HFFc6 (cell line): ENCODE measurements at regions not wholly inside any gene's neighbourhood (a gene's known extent, or its start where the extent isn't known, plus 50 kb on each side); places are given as distances from the start of the nearest gene placed in this dataset.
A peak's percentile ranks its signal among the peaks of the same experiment; 100 is the strongest.

Experiments
- DNase-seq: peaks from one replicate; pipeline ENCODE4 v3.0.0-alpha.2; 2018
- H3K27ac Mint-ChIP-seq: 2 replicates; pipeline ENCODE4 v1.8.0; 2020; ENCODE audit warnings: mild to moderate bottlenecking, mixed read lengths
- H3K27me3 Mint-ChIP-seq: 2 replicates; pipeline ENCODE4 v1.8.0; 2021; ENCODE audit warnings: mild to moderate bottlenecking, moderate library complexity, mixed read lengths; ENCODE audit not compliant: insufficient read depth
- H3K36me3 Mint-ChIP-seq: 2 replicates; pipeline ENCODE4 v1.8.0; 2021; ENCODE audit warnings: low read depth, mixed read lengths
- H3K4me1 Mint-ChIP-seq: 2 replicates; pipeline ENCODE4 v1.8.0; 2020; ENCODE audit warnings: low read depth, mixed read lengths
- H3K4me3 Mint-ChIP-seq: 2 replicates; pipeline ENCODE4 v1.8.0; 2020; ENCODE audit warnings: mild to moderate bottlenecking, moderate library complexity, mixed read lengths
- H3K9me3 Mint-ChIP-seq: 2 replicates; pipeline ENCODE4 v1.8.0; 2020; ENCODE audit warnings: mild to moderate bottlenecking, mixed read lengths
- TF ChIP-seq, protein P1 (sequence below): fragments of 200-600 bp; sonication (generic); IDR thresholded peaks from 2 replicates; pipeline ENCODE4 v1.5.0; 2021; ENCODE audit warnings: antibody characterized with exemption, mild to moderate bottlenecking

DNA sequence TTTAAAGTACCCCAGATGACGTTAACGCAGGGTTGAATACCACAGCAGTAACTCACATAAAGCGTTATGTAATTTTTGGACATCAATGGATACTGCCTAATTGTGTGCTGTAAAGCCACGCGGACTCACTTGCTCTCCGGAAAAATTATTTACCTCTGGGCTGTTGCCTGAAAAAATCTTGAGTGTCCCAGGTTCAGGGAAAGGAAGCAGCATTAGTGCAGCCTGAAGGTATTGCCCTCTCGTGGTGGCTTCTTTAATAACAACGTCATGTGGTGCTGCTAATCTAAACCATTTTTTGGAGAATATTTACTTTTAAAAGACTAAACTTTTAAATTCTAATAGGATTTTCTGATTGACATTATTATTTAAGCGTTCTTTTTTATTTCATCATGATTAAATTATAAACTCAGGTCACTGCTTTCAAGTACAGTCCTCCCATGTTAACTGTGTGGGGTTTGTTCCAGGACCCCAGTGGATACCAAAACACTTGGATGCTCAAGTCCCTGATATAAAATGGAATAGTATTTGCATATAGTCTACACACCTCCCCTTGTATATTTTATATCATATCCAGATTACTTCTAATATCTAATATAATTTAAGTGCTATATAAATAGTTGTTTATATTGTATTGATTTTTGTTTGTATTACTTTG, 384.8 kb downstream of the FAM133A start:
- no peak overlapping the region for H3K4me3 Mint-ChIP-seq
- H3K27ac Mint-ChIP-seq, result no peak overlapping the region
- H3K4me1 Mint-ChIP-seq, result no peaks in the 10 kb centered on the region
- no peak for DNase-seq
- H3K27me3 Mint-ChIP-seq, result peaks cover 2% of the 10 kb centered on the region; the same call in 1 of the 2 replicates
- no peaks in the 10 kb centered on the region; the same call in 1 of the 2 replicates for H3K36me3 Mint-ChIP-seq
- H3K9me3 Mint-ChIP-seq, result peaks cover 13% of the 10 kb centered on the region; the same call in 1 of the 2 replicates
- TF ChIP-seq, protein P1, sequence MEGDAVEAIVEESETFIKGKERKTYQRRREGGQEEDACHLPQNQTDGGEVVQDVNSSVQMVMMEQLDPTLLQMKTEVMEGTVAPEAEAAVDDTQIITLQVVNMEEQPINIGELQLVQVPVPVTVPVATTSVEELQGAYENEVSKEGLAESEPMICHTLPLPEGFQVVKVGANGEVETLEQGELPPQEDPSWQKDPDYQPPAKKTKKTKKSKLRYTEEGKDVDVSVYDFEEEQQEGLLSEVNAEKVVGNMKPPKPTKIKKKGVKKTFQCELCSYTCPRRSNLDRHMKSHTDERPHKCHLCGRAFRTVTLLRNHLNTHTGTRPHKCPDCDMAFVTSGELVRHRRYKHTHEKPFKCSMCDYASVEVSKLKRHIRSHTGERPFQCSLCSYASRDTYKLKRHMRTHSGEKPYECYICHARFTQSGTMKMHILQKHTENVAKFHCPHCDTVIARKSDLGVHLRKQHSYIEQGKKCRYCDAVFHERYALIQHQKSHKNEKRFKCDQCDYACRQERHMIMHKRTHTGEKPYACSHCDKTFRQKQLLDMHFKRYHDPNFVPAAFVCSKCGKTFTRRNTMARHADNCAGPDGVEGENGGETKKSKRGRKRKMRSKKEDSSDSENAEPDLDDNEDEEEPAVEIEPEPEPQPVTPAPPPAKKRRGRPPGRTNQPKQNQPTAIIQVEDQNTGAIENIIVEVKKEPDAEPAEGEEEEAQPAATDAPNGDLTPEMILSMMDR, result peak; percentile 54; the same call in 1 of the 2 replicates

DNA sequence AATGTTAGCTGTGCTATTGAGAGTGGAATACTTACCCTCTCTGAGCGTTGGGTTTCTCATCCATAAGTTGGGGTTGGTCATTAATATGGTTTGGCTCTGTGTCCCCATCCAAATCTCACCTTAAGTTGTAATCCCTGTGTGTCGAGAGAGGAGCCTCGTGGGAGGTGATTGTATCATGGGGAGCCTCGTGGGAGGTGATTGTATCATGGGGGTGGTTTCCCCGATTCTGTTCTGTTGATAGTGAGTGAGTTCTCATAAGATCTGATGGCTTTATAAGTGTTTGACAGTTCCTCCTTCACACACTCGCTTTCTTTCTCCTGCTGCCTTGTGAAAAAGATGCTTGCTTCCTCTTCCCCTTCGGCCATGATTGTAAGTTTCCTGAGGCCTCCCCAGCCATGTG, 391.1 kb downstream of the FAM133A start:
- peaks cover 2% of the 10 kb centered on the region; the same call in 1 of the 2 replicates for H3K27me3 Mint-ChIP-seq

DNA sequence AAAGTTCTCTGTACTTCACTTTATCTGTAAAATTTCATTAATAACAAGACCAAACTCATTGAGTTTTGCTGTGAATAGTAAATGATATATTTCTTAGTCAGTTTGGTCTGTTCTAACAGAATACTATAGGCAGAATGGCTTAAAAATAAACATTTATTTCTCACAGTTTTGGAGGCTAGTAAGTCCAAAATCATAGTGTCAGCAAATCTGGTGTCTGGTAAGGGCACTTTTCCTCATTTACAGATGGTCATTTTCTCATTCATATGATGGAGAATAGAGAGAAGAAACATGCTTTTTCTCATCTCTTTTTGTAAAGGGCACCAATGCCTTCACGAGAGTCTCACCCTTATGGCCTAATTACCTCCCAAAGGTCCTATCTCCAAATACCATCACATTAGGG, 415.1 kb downstream of the FAM133A start:
- TF ChIP-seq, protein P1, result no peak

More for the DNA sequence above, 391.1 kb downstream of the FAM133A start:
- peaks cover 24% of the 10 kb centered on the region for H3K9me3 Mint-ChIP-seq
- no peaks in the 10 kb centered on the region for H3K4me1 Mint-ChIP-seq
- no peaks in the 10 kb centered on the region; the same call in 1 of the 2 replicates for H3K36me3 Mint-ChIP-seq
- DNase-seq, result no peak
- TF ChIP-seq, protein P1, result no peak
- no peak overlapping the region for H3K27ac Mint-ChIP-seq
- no peak overlapping the region for H3K4me3 Mint-ChIP-seq

DNA sequence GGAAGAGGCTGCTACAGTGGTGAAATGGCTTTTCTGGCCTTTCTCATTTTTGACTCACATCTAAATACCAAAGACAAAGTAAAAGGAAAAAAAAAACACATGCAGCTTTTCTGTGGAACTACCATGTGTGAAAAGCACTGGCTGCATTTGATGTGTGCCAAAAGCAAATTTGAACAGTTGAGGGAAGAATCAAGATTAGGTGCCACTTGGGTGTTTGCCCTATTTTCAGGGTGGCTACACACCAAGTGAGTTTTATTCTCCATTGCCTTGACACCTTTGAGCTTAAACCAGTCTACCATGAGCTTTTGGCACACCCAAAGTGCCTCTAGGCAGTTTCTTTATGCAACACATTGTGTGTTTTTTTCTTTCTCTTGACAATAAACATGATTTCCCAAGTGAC, 423.9 kb downstream of the FAM133A start:
- Mint-ChIP-seq H3K27me3 (no peaks in the 10 kb centered on the region), H3K9me3 (peaks cover 4% of the 10 kb centered on the region; the same call in 1 of the 2 replicates), H3K4me1 (no peaks in the 10 kb centered on the region), H3K4me3 (no peak overlapping the region), H3K36me3 (no peaks in the 10 kb centered on the region), H3K27ac (no peak overlapping the region)
- TF ChIP-seq, protein P1, result no peak
- no peak for DNase-seq

More for the DNA sequence above, 415.1 kb downstream of the FAM133A start:
- Mint-ChIP-seq H3K36me3 (no peaks in the 10 kb centered on the region), H3K27ac (no peak overlapping the region), H3K4me3 (no peak overlapping the region), H3K4me1 (no peaks in the 10 kb centered on the region), H3K9me3 (no peaks in the 10 kb centered on the region), H3K27me3 (no peaks in the 10 kb centered on the region)
- DNase-seq, result no peak

DNA sequence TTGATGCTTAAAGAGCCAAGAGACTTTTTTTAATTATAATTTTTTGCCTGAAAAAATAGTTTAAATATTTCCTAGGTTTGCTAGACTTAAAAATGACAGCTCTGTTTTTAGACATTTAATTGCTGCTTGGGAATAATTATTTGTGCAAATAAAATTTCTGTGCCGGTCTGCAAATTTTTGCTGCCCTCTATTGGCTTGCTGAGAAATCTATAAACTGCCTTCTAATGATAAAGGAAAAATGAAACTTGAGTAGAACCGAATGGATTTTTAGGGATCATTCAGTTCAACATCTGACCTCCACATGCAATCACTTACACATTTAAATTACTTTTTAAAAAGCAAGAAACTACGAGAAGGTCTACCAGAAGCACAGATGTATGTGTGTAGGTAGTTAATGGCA, 434.0 kb downstream of the FAM133A start:
- H3K36me3 Mint-ChIP-seq, result no peaks in the 10 kb centered on the region
- H3K9me3 Mint-ChIP-seq, result no peaks in the 10 kb centered on the region
- no peaks in the 10 kb centered on the region for H3K4me1 Mint-ChIP-seq
- H3K27ac Mint-ChIP-seq, result no peak overlapping the region
- H3K4me3 Mint-ChIP-seq, result no peak overlapping the region
- H3K27me3 Mint-ChIP-seq, result no peaks in the 10 kb centered on the region
- TF ChIP-seq, protein P1, result peak; percentile 30; the same call in 1 of the 2 replicates
- DNase-seq, result no peak
